Astrocyte of the spinal cord (primary cell): ENCODE measurements at regions not wholly inside any gene's neighbourhood (a gene's known extent, or its start where the extent isn't known, plus 50 kb on each side); places are given as distances from the start of the nearest gene placed in this dataset.
A peak's percentile ranks its signal among the peaks of the same experiment; 100 is the strongest.

Source experiments
- DNase-seq: peaks from one replicate; pipeline ENCODE4 v3.0.0; 2011; ENCODE audit warnings: low read depth, low spot score
- H3K4me3 ChIP-seq: 2 replicates; pipeline ENCODE4 v1.5.1; 2011; ENCODE audit warnings: low read depth, mild to moderate bottlenecking, low read length, moderate library complexity
- in situ Hi-C: cut with HindIII; loops from 2 replicates; pipeline ENCODE4 v1.10.0; 2017; ENCODE audit warnings: low sequenced_read_pairs
- TF ChIP-seq, protein P1 (sequence below): IDR thresholded peaks from 2 replicates; pipeline ENCODE4 v1.5.1; 2012; ENCODE audit warnings: low read depth, mild to moderate bottlenecking, low read length, inconsistent platforms

DNA sequence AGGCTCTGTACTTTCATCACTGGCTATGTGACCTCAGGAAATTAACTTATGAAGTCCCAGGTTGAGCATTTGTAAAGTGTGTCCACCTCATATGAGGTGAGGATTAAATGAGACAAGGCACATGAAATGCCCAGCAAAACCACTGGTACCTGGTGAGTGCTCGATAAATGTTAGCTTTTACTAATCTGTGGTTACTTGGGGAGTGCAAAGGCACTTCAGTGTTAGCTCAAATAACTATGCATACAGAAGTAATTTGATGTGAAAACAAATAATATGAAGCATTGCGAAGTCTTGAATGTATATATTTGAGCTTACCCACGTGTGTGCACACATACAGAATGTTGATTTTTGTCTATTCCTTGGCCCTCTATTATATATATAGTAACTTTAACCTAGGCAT lies 186.3 kb upstream of the TLL1 start:
- in situ Hi-C loops: no loop called here
- no peak overlapping the region for H3K4me3 ChIP-seq
- TF ChIP-seq, protein P1, sequence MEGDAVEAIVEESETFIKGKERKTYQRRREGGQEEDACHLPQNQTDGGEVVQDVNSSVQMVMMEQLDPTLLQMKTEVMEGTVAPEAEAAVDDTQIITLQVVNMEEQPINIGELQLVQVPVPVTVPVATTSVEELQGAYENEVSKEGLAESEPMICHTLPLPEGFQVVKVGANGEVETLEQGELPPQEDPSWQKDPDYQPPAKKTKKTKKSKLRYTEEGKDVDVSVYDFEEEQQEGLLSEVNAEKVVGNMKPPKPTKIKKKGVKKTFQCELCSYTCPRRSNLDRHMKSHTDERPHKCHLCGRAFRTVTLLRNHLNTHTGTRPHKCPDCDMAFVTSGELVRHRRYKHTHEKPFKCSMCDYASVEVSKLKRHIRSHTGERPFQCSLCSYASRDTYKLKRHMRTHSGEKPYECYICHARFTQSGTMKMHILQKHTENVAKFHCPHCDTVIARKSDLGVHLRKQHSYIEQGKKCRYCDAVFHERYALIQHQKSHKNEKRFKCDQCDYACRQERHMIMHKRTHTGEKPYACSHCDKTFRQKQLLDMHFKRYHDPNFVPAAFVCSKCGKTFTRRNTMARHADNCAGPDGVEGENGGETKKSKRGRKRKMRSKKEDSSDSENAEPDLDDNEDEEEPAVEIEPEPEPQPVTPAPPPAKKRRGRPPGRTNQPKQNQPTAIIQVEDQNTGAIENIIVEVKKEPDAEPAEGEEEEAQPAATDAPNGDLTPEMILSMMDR: no peak
- DNase-seq: no peak

DNA sequence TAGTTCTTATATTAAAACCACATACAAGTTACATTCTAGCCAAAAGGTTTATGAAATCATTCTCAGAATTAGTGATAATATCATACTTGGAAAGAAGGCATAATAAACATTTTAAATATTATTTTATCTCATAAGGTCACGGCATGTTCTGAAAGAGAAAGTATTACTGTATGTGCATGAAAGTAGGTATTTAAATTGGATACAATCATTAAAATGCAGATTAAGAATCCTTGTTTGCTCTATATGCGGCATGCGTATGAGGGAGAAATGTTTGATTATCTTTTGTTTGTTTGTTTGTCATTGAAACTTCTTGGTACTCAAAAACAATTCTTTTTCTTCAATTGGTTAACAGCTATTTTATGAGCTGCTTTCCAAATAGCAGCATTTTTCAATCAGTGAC lies 183.9 kb upstream of the TLL1 start:
- H3K4me3 ChIP-seq: no peak overlapping the region
- in situ Hi-C loops: no loop called here
- TF ChIP-seq, protein P1: no peak
- no peak for DNase-seq

DNA sequence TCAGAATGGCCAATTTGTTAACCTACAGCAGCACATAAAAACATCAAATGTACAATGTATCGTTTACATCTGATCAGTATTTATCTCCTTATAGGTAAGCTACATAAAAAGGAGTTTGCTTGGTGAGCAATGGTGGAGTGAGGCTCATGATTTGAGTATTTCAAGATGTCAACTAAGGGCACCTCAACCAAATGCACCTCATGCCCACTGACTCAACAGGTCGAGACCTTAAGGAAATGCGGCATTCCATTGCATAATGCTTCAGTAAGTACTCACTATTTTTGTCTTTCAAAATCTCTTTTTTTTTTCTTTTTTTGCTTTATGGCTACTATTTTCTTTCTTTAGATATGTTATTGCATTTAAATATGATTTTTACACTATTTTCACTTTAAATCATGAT lies 181.0 kb upstream of the TLL1 start:
- in situ Hi-C loops: no loop called here
- no peak for DNase-seq
- H3K4me3 ChIP-seq: no peak overlapping the region
- TF ChIP-seq, protein P1: no peak

DNA sequence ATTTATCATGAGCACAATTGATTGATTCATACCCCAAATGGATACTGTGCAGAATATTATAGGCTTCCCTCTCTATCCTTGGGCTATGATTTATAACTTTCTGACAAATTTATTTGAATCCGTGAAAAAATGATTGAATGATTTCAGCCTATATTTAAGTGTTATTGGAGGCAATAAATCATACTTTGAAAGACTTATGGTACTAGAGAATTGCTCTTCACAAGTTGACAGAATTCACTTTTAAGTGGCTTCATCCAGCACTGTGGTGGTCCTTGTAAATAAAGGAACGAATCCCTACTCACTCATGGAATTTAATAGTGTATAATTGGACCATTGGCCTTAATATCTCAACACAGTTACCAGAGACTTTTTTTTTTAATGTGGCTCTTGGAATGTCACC lies 174.8 kb upstream of the TLL1 start:
- TF ChIP-seq, protein P1: no peak
- no peak for DNase-seq
- H3K4me3 ChIP-seq: no peak overlapping the region
- in situ Hi-C loops: no loop called here

DNA sequence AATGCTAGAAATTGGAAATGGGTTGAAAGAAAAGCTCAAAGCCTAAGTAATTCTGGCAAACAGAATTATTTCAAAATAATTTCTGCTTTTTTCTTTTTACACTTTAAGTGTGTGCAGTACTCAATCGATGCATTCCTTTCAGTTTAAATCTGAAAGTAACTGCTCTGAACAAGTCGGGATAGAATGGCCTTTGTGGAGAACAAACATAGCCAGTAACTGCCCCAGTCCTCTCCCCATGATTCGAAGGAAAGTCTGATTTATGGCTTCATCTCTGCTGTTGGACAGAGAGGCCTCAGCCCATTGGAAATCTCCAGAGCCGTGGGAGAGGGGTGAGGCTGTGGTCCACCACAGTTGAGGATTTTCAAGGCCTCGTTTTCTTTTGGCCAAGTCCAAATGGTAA lies 174.0 kb upstream of the TLL1 start:
- no peak overlapping the region for H3K4me3 ChIP-seq
- TF ChIP-seq, protein P1: no peak
- no peak for DNase-seq
- in situ Hi-C loops: no loop called here

DNA sequence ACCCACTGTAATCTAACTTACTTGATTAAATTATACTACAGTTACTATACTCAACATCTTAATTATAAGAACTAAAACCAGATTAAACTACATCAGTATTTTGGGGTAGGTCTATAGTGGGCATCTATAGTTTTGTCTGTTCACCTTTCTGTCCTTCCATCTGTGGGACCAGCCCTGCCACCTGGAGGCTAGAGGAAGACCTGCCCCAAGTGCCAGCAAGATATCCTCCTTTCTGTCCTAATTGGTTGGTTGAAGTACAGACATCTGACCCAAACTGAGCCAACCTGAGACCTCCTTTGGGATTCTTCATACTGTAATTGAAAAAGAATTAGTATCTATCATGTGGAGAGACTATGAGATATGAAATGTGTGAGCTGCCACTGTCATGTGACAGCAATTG lies 172.2 kb upstream of the TLL1 start:
- TF ChIP-seq, protein P1: peak; percentile 28
- in situ Hi-C loops: no loop called here
- no peak overlapping the region for H3K4me3 ChIP-seq
- no peak for DNase-seq

DNA sequence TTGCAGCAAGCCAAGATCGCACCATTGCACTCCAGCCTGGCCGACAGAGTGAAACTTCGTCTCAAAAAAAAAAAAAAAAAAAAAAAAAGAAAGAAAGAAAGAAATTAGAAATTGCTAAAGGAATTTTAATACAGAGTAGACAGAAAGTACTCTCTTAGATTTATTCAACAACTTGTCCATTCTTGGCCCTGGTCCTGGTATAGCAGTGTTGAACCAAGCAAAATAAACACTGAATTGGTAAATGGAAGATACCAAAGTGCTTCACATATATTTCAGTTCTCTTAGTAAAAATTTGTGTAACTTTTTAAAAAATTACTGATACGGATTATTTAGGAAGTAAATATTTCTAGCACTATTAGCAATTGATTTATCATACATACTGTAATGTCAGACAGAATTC lies 165.9 kb upstream of the TLL1 start:
- TF ChIP-seq, protein P1: no peak
- no peak for DNase-seq
- no peak overlapping the region for H3K4me3 ChIP-seq
- in situ Hi-C loops: no loop called here
